Osteoblast (primary cell): ENCODE measurements at regions not wholly inside any gene's neighbourhood (a gene's known extent, or its start where the extent isn't known, plus 50 kb on each side); places are given as distances from the start of the nearest gene placed in this dataset.
A peak's percentile ranks its signal among the peaks of the same experiment; 100 is the strongest.
"Not testable (repeated sequence)": the region's sequence is repeated elsewhere in the genome, so short reads cannot be mapped to it uniquely, and the experiment has no call there.

ENCODE experiments used
- DNase-seq: peaks from one replicate; pipeline ENCODE4 v3.0.0; 2011; ENCODE audit warnings: low spot score, mixed read lengths; ENCODE audit not compliant: insufficient read length; ENCODE audit errors: missing footprints
- H2AFZ ChIP-seq: 2 replicates; pipeline ENCODE4 v1.6.0; 2011; ENCODE audit warnings: mild to moderate bottlenecking, low read length
- H3K27ac ChIP-seq: 2 replicates; pipeline ENCODE4 v1.5.1; 2011; ENCODE audit warnings: mild to moderate bottlenecking, low read depth, low read length, moderate library complexity
- H3K27me3 ChIP-seq: 2 replicates; pipeline ENCODE4 v1.6.0; 2012; ENCODE audit warnings: mild to moderate bottlenecking, control low read depth, inconsistent platforms, low read length, moderate library complexity; ENCODE audit not compliant: insufficient read depth
- H3K36me3 ChIP-seq: 2 replicates; pipeline ENCODE4 v1.5.1; 2011; ENCODE audit warnings: mild to moderate bottlenecking, low read length, control low read depth, moderate library complexity; ENCODE audit not compliant: insufficient read depth
- H3K4me1 ChIP-seq: 2 replicates; pipeline ENCODE4 v1.5.1; 2011; ENCODE audit warnings: mild to moderate bottlenecking, low read length, control low read depth, moderate library complexity; ENCODE audit not compliant: insufficient read depth
- H3K4me2 ChIP-seq: 2 replicates; pipeline ENCODE4 v1.6.0; 2011; ENCODE audit warnings: mild to moderate bottlenecking, low read length; ENCODE audit not compliant: insufficient read depth
- H3K4me3 ChIP-seq: fragments of 200-600 bp; sonication (generic); 3 replicates; pipeline ENCODE4 v1.5.1; 2012; ENCODE audit warnings: mild to moderate bottlenecking, low read length, inconsistent platforms; ENCODE audit not compliant: insufficient read depth
- H3K79me2 ChIP-seq: 2 replicates; pipeline ENCODE4 v1.6.0; 2012; ENCODE audit warnings: mild to moderate bottlenecking, low read length, control low read depth, inconsistent platforms; ENCODE audit not compliant: insufficient read depth
- H3K9me3 ChIP-seq: 2 replicates; pipeline ENCODE4 v1.5.1; 2011; ENCODE audit warnings: low read depth, low read length, control low read depth
- H4K20me1 ChIP-seq: 2 replicates; pipeline ENCODE4 v1.6.0; 2012; ENCODE audit warnings: mild to moderate bottlenecking, low read length, control low read depth; ENCODE audit not compliant: insufficient read depth
- TF ChIP-seq, protein P1 (sequence below): IDR thresholded peaks from 2 replicates; pipeline ENCODE4 v1.5.1; 2011; ENCODE audit warnings: mild to moderate bottlenecking, low read depth, low read length, moderate library complexity; ENCODE audit errors: extremely low read depth

DNA sequence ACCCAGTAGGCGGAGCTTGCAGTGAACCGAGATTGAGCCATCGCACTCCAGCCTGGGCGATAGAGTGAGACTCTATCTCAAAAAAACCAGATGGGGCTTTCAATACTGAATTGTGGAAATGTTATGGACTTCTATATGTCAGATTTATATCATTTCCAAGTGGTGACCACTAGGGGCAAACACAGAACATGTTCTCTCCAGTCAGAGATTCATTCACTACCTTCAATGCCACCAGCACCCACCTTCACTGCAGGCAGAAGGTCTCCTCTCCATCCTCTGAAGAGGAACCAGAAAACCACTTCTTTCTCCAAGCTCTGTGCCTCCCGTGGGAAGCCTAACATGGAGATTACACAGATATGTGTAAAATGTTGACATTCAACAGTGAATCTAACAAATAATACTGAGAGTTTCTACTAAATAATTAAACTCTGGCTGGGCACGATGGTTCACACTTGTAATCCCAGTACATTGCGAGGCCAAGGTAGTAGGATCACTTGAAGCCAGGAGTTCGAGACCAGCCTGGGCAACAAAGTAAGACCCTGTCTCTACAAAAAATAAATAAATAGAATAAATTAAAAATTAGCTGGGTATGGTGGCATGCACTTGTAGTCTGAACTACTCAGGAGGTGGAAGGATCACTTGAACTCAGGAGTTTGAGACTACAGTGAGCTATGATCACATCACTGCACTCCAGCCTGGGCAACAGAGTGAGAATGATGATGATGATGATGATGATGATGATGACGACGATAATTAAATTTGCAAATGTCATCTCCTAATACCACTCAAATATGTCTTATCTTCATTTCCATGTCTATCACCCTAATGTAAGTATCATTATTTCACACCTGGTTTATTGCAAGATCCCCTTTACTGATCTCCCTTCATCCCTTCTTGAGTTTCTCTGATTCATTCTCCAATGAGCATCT lies 151.1 kb downstream of the ZNF281 start:
- no peaks in the 10 kb centered on the region for H3K36me3 ChIP-seq
- peak; percentile 53 for DNase-seq
- H3K79me2 ChIP-seq: no peaks in the 10 kb centered on the region
- TF ChIP-seq, protein P1, sequence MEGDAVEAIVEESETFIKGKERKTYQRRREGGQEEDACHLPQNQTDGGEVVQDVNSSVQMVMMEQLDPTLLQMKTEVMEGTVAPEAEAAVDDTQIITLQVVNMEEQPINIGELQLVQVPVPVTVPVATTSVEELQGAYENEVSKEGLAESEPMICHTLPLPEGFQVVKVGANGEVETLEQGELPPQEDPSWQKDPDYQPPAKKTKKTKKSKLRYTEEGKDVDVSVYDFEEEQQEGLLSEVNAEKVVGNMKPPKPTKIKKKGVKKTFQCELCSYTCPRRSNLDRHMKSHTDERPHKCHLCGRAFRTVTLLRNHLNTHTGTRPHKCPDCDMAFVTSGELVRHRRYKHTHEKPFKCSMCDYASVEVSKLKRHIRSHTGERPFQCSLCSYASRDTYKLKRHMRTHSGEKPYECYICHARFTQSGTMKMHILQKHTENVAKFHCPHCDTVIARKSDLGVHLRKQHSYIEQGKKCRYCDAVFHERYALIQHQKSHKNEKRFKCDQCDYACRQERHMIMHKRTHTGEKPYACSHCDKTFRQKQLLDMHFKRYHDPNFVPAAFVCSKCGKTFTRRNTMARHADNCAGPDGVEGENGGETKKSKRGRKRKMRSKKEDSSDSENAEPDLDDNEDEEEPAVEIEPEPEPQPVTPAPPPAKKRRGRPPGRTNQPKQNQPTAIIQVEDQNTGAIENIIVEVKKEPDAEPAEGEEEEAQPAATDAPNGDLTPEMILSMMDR: peak; percentile 61
- H2AFZ ChIP-seq: no peak overlapping the region
- no peak overlapping the region for H3K27ac ChIP-seq
- no peak overlapping the region for H3K4me3 ChIP-seq
- H3K4me1 ChIP-seq: no peaks in the 10 kb centered on the region
- H3K27me3 ChIP-seq: no peaks in the 10 kb centered on the region
- H4K20me1 ChIP-seq: no peaks in the 10 kb centered on the region
- no peaks in the 10 kb centered on the region for H3K9me3 ChIP-seq
- H3K4me2 ChIP-seq: no peak overlapping the region

DNA sequence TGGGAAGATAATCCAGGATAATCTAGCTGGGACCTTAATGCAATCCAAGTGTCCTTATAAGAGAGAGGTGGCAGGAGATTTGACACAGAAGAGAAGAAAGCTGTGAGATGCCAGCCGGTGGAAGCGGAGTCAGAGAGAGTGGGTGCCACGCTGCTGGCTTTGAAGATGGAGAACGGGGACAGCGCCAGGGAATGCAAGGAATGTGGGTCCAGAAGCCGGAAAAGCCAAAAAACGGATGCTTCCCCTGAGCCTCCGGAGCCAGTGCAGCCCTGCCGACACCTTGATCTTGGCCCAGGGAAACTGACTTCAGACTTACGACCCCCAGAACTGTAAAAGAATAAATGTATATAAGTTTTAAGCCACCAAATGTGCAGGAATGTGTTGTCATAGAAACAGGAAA lies 152.6 kb downstream of the ZNF281 start:
- Histone ChIP-seq H3K4me1 (no peaks in the 10 kb centered on the region), H3K36me3 (no peaks in the 10 kb centered on the region), H3K9me3 (no peaks in the 10 kb centered on the region), H3K4me2 (peak overlapping the region; percentile 33), H4K20me1 (no peaks in the 10 kb centered on the region), H3K79me2 (no peaks in the 10 kb centered on the region), H2AFZ (peak overlapping the region; percentile 29), H3K27ac (no peak overlapping the region), H3K4me3 (no peak overlapping the region), H3K27me3 (no peaks in the 10 kb centered on the region)
- TF ChIP-seq, protein P1: no peak
- no peak for DNase-seq

DNA sequence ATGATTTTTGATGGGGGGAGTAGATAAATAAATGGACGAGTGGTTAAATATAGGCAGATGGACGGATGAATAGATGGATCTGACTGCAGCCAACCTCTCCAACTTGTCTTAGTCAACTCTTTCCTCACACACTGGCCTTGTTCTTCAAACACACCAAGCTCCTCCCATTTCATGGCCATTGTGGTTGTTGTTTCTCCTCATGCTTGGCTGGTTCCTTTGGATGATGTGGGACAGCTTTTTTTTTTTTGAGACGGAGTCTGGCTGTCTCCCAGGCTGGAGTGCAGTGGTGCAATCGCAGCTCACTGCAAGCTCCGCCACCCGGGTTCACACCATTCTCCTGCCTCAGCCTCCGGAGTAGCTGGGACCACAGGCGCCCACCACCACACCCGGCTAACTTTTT lies 155.2 kb downstream of the ZNF281 start:
- H3K79me2 ChIP-seq: not testable (repeated sequence)

DNA sequence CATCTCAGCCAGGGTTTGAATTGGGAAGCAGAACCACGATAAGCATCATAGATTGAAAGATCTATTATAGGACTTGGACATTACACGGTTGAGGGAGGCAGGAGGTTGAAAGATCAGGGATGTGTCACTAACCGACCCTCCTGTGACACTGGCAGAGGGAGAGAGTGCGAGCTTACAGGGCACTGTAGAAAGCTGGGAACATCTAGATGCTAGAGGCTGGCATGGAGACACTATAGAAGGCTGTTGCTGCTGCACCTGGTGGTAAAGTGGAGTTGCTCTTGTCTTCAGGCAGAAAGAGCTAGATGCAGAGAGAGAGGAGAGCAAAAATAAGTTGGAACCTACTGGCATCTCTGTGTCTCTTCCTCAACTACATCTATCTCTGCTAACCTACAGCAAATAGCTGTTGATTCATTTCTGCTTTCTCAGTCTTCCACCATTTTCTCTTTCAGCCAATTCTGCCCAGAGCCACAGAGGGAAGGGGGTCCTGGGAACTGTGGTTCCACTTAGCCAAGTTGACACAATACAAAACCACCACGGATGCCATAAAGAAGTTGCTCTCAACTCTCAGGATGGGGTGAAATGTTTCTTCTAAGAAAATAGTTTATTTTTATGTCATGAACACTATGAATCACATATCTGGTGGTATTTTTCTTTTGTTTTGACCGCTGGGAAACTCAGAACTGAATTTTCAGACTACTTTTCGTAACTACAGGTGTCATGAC lies 155.9 kb downstream of the ZNF281 start:
- no peaks in the 10 kb centered on the region for H3K36me3 ChIP-seq
- no peaks in the 10 kb centered on the region for H3K27me3 ChIP-seq
- H3K9me3 ChIP-seq: no peaks in the 10 kb centered on the region

More for the DNA sequence above, 155.2 kb downstream of the ZNF281 start:
- DNase-seq, H3K27me3 ChIP-seq, H3K36me3 ChIP-seq, H3K4me3 ChIP-seq, H4K20me1 ChIP-seq, H3K4me1 ChIP-seq, H3K9me3 ChIP-seq, H3K27ac ChIP-seq, H3K4me2 ChIP-seq: not testable (repeated sequence)
- peak overlapping the region; percentile 37 for H2AFZ ChIP-seq

More for the DNA sequence above, 155.9 kb downstream of the ZNF281 start:
- H2AFZ ChIP-seq: no peak overlapping the region
- no peak for DNase-seq
- no peak overlapping the region for H3K4me2 ChIP-seq
- no peak overlapping the region for H3K4me3 ChIP-seq
- TF ChIP-seq, protein P1: no peak
- no peaks in the 10 kb centered on the region for H4K20me1 ChIP-seq
- no peaks in the 10 kb centered on the region for H3K4me1 ChIP-seq
- H3K79me2 ChIP-seq: no peaks in the 10 kb centered on the region
- H3K27ac ChIP-seq: no peak overlapping the region
